Coronary artery (tissue), 2 donors: ENCODE measurements at regions not wholly inside any gene's neighbourhood (a gene's known extent, or its start where the extent isn't known, plus 50 kb on each side); places are given as distances from the start of the nearest gene placed in this dataset.

ENCODE experiments used
- DNase-seq: peaks from one replicate; pipeline ENCODE4 v3.0.0-alpha.2; 2017; ENCODE audit warnings: low spot score
- H3K27ac ChIP-seq, 2 donors: fragments of 200-600 bp; sonication (generic); one replicate each; pipeline ENCODE4 v1.5.1; 2016 to 2019
- H3K4me3 ChIP-seq: fragments of 200-600 bp; sonication (generic); 2 replicates; pipeline ENCODE4 v1.5.1; 2016; ENCODE audit warnings: mild to moderate bottlenecking, moderate library complexity
- CTCF ChIP-seq: fragments of 200-600 bp; sonication (generic); IDR thresholded peaks from one replicate; pipeline ENCODE4 v1.5.1; 2019; ENCODE audit warnings: antibody characterized with exemption

GRCh38 chr6:40044196-40044595 lies 109.9 kb upstream of the MOCS1 start:
- TF ChIP-seq CTCF: no peak
- Histone ChIP-seq H3K27ac (no peak overlapping the region), H3K4me3 (no peak overlapping the region)
- DNase-seq: no peak

- no peak overlapping the region for H3K27ac ChIP-seq
- DNase-seq: peak; percentile 43
- H3K4me3 ChIP-seq: no peak overlapping the region
- TF ChIP-seq CTCF: no peak
These were observed 108.0 kb upstream of the MOCS1 start for GRCh38 chr6:40042232-40042631.

- TF ChIP-seq CTCF: no peak
- Histone ChIP-seq H3K27ac (no peak overlapping the region), H3K4me3 (no peak overlapping the region)
- DNase-seq: peak; percentile 47
These were observed 104.8 kb upstream of the MOCS1 start for GRCh38 chr6:40039042-40039441.

GRCh38 chr6:40038626-40039025 lies 104.4 kb upstream of the MOCS1 start:
- Histone ChIP-seq H3K4me3 (no peak overlapping the region), H3K27ac (no peak overlapping the region)
- DNase-seq: no peak
- no peak for TF ChIP-seq CTCF

- DNase-seq: peak; percentile 17
- TF ChIP-seq CTCF: no peak
These were observed 103.0 kb upstream of the MOCS1 start for GRCh38 chr6:40037271-40037670.

GRCh38 chr6:40036186-40036585 lies 101.9 kb upstream of the MOCS1 start:
- Histone ChIP-seq H3K4me3 (no peak overlapping the region), H3K27ac (no peak overlapping the region)
- TF ChIP-seq CTCF: no peak
- DNase-seq: no peak

More at GRCh38 chr6:40037271-40037670, 103.0 kb upstream of the MOCS1 start:
- Histone ChIP-seq H3K4me3 (no peak overlapping the region), H3K27ac (no peak overlapping the region)

GRCh38 chr6:40028449-40028848 lies 94.2 kb upstream of the MOCS1 start:
- DNase-seq: no peak
- TF ChIP-seq CTCF: no peak
- Histone ChIP-seq H3K4me3 (no peak overlapping the region), H3K27ac (no peak overlapping the region)
